Prostate gland (tissue), 2 donors: ENCODE measurements at regions not wholly inside any gene's neighbourhood (a gene's known extent, or its start where the extent isn't known, plus 50 kb on each side); places are given as distances from the start of the nearest gene placed in this dataset.

Experiments used
- CTCF ChIP-seq, 4 experiments: fragments of 200-600 bp in 2 of 4; fragments of 450-650 bp in 2 of 4; sonication (generic) in 2 of 4; IDR thresholded peaks; 1 replicate in 3 of 4; 2 replicates in 1 of 4; pipeline ENCODE4 v1.5.1; 2016 to 2019; ENCODE audit warnings: antibody characterized with exemption in 4 of 4, mild to moderate bottlenecking in 2 of 4, moderate library complexity in 2 of 4
- POLR2A ChIP-seq: fragments of 450-650 bp; IDR thresholded peaks from one replicate; pipeline ENCODE4 v1.6.1; 2016; ENCODE audit warnings: antibody characterized with exemption, mild to moderate bottlenecking
- POLR2AphosphoS5 ChIP-seq: sonication (generic); formaldehyde crosslinking; IDR thresholded peaks from one replicate; pipeline ENCODE4 v1.6.1; 2017; ENCODE audit warnings: antibody characterized with exemption

DNA sequence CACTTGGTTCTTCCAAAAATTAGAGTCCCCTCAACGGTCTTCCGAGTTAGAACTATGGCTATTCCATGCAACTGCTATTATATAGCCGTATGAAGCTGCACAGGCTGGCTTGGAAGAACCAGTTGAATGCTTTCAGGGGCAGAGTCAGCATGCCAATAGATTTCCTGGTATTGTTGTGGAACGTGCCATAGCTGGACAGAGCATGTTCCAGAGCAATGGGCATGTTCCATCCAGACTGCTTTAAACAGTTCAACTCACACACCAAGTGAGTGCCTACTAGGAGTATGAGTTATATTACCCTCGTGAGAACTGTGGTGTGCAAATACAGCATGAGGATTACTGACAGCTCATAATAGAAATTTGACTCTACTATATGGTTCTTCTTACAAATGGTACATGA is 682.0 kb downstream of the SATB2 start:
- TF ChIP-seq POLR2AphosphoS5 (no peak), CTCF (IDR thresholded peaks at IDR 0.05) (no peak), POLR2A (no peak)
